Astrocyte of the spinal cord (primary cell): ENCODE measurements at regions not wholly inside any gene's neighbourhood (a gene's known extent, or its start where the extent isn't known, plus 50 kb on each side); places are given as distances from the start of the nearest gene placed in this dataset.

ENCODE experiments used
- DNase-seq: peaks from one replicate; pipeline ENCODE4 v3.0.0; 2011; ENCODE audit warnings: low read depth, low spot score
- H3K4me3 ChIP-seq: 2 replicates; pipeline ENCODE4 v1.5.1; 2011; ENCODE audit warnings: low read depth, mild to moderate bottlenecking, low read length, moderate library complexity
- in situ Hi-C: cut with HindIII; loops from 2 replicates; pipeline ENCODE4 v1.10.0; 2017; ENCODE audit warnings: low sequenced_read_pairs
- TF ChIP-seq, protein P1 (sequence below): IDR thresholded peaks from 2 replicates; pipeline ENCODE4 v1.5.1; 2012; ENCODE audit warnings: low read depth, mild to moderate bottlenecking, low read length, inconsistent platforms

DNA sequence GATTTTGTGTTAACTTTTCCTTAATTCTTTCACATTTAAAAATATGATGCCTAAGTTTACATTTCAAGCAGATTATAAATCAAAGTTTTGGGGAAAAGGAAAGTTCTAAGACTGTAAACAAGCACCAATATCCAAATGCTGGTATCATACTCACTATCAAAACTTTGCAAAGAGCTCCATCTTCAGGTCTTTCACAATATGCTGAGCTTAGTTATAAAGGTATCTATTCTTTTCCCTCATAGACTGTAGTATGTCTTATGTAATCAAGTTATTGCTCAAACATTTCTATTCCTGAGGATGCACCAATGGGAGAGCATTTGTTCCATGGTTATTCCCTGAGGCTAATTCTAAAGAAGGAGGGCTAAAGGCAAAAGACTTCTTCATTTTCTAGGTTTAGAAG lies 207.9 kb upstream of the FAM241A start:
- TF ChIP-seq, protein P1, sequence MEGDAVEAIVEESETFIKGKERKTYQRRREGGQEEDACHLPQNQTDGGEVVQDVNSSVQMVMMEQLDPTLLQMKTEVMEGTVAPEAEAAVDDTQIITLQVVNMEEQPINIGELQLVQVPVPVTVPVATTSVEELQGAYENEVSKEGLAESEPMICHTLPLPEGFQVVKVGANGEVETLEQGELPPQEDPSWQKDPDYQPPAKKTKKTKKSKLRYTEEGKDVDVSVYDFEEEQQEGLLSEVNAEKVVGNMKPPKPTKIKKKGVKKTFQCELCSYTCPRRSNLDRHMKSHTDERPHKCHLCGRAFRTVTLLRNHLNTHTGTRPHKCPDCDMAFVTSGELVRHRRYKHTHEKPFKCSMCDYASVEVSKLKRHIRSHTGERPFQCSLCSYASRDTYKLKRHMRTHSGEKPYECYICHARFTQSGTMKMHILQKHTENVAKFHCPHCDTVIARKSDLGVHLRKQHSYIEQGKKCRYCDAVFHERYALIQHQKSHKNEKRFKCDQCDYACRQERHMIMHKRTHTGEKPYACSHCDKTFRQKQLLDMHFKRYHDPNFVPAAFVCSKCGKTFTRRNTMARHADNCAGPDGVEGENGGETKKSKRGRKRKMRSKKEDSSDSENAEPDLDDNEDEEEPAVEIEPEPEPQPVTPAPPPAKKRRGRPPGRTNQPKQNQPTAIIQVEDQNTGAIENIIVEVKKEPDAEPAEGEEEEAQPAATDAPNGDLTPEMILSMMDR, result peak; percentile 38
- no peak overlapping the region for H3K4me3 ChIP-seq
- peak; percentile 19 for DNase-seq
- in situ Hi-C loops, result no loop called here

DNA sequence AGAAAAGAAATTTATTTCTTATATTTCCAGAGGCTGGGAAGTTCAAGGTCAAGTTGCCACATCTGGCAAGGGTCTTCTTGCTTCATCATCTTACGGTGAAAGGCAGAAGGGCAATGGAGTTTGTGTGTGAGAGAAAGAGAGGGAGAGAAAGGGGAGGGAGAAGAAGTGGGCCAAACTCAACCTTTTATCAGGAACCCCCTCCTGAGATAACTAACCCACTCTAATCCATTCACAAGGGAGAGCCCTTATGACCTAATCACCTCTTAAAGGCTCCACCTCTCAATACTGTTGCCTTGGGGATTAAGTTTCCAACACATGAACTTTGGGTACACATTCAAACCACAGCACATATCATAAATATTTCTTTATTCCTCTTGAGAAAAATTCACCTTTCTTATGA lies 203.3 kb upstream of the FAM241A start:
- TF ChIP-seq, protein P1, result no peak
- no peak overlapping the region for H3K4me3 ChIP-seq
- no peak for DNase-seq
- in situ Hi-C loops, result no loop called here

DNA sequence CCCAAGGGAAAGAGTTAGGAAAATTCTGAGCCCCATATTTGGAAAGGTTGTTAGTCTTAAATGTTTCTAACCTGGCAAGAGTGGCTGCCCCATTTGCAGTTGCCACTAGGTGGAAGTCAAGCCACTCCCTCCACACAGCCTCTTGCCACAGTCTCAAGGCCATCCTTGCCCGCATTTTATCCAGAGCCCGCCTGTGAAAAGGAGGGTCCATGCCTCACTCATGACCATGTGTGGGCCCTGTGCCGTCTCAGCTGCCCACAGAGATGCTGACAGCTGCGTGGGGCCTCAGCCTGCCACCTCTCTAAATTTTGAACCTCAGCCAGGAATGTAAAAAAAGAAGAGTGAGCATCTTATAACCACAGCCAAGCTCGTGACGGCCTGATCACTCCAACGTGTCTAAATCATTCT lies 201.5 kb upstream of the FAM241A start:
- no peak overlapping the region for H3K4me3 ChIP-seq
- in situ Hi-C loops, result no loop called here
- TF ChIP-seq, protein P1, result peak; percentile 53
- DNase-seq, result peak; percentile 17

DNA sequence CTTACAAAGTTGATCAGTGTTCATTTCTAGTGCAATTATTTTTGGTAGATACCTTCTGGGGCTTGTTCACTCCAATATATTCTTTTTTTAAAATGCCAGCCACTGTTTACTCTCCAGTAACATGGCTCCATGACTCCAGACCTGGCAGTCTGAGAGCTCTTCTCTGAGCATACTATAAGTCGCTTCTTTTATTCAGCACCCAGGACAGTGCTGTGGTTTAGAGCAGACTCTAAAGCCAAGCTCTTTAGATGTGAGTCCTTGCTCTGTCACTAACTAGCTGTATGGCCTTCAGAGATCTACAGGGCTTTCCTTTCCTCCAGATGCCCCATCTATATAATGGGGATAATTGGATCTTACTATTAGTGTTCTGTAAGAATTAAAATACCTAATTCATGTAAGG lies 200.2 kb upstream of the FAM241A start:
- peak; percentile 20 for DNase-seq
- TF ChIP-seq, protein P1, result no peak
- in situ Hi-C loops, result no loop called here
- H3K4me3 ChIP-seq, result no peak overlapping the region

DNA sequence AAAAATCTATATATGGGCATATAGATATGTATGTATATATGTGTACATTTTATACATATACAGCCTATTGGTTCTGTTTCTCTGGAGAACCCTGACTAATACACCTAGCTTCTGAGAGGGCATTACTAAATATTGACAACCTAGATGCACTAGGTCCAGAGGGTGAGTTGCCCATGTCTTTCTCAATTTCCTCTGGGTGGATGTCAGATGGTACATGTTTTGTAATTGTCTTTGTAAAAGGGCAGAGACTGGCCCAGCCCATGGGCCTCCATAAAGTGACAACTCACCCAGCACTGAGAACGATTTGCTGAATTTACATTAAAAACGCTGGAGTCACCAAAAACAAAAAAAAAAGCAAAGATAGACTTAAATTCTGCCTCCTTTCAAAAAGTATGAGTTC lies 198.5 kb upstream of the FAM241A start:
- H3K4me3 ChIP-seq, result no peak overlapping the region
- in situ Hi-C loops, result no loop called here
- DNase-seq, result no peak
- TF ChIP-seq, protein P1, result no peak

DNA sequence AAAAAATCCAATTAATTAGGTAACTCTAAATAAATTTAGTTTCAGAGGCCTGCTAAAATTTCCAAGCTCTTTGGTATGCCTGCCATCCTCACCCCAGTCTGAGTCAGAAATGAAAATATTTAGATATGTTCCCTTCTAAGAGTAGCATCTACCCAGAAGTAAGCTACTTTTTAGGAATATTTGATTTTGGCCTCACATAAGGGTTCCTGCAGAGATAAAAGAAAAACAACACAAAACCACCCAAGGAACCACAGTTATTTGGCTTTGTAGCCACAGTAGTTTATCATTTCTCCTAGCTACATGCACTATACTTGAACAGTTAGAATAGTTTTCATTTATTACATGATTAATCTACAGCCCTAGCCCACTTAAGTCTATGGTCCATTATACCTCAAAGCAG lies 192.6 kb upstream of the FAM241A start:
- DNase-seq, result peak; percentile 39
- TF ChIP-seq, protein P1, result no peak
- in situ Hi-C loops, result no loop called here

DNA sequence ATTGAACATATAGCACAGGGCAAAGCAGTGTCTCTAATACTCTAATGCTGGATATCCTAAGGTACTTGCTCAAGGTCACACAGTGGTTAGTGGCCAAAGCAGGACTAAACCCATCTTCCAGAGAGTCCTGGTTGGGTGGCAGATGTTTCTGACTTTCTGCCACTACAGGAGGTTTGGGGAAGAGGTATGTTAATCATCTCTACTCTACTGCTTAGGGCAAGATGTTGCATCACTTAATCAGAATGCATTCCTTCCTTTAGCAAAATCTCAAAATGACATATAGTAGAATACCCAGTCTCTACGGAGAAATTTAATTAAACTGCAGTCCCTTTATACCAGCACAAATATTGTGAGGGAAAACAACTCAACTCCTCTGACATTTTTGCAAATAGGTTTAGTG lies 190.7 kb upstream of the FAM241A start:
- TF ChIP-seq, protein P1, result no peak
- no peak for DNase-seq
- in situ Hi-C loops, result no loop called here
- no peak overlapping the region for H3K4me3 ChIP-seq

More for the DNA sequence above, 192.6 kb upstream of the FAM241A start:
- H3K4me3 ChIP-seq, result no peak overlapping the region
